HG03432 (cell line): ENCODE measurements at regions not wholly inside any gene's neighbourhood (a gene's known extent, or its start where the extent isn't known, plus 50 kb on each side); places are given as distances from the start of the nearest gene placed in this dataset.
"Not testable (repeated sequence)": the region's sequence is repeated elsewhere in the genome, so short reads cannot be mapped to it uniquely, and the experiment has no call there.

Source experiments
- ATAC-seq: cut with Tn5 transposase; IDR thresholded peaks from one replicate; pipeline ENCODE4 v1.9.1; 2021; ENCODE audit warnings: mild to moderate bottlenecking, moderate library complexity; ENCODE audit not compliant: unreplicated experiment

- peak; percentile 97 for ATAC-seq
Measured at GRCh38 chr1:206256935-206257334, 53.6 kb downstream of the SRGAP2 start.

DNA sequence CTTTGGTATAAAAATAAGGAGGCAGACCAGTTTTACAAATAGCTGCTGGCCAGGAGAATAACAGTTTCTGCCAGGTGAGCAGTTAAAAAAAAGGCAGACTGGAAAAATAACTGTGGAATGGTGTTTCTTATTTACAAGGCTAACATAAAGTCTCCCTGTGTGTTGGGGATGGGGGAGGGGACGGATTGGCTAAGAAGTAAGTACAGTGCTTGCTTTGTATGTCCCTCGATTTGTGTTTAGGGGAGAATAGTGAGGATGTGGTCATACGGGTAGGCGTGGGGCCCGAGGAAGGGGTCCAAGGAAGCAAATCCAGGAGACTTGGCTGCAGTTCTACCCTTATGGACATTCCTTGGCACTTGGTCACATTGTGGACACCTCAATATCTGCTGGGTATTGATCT is 58.1 kb downstream of the SRGAP2 start:
- ATAC-seq, result not testable (repeated sequence)

DNA sequence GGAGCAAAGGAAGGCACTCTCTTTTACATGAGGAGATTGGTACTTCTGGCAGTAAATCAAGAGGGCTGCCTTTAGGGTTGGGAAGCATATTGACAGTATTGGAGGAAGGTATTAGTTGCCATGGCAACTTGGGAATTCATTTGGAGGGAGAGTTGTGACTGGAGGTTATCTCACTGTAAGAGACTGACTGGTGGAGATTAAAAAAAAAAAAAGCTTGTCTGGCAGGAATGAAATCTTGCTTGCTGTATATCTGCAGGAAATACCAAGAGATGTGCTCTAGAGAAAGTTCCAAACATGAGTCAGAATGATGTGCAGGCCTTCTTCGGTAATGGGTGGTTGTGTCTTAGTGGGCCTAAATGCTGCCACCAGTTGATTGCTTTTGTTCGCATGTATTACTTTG is 59.1 kb downstream of the SRGAP2 start:
- not testable (repeated sequence) for ATAC-seq

- not testable (repeated sequence) for ATAC-seq
Measured at GRCh38 chr1:206264916-206265315, 61.6 kb downstream of the SRGAP2 start.

DNA sequence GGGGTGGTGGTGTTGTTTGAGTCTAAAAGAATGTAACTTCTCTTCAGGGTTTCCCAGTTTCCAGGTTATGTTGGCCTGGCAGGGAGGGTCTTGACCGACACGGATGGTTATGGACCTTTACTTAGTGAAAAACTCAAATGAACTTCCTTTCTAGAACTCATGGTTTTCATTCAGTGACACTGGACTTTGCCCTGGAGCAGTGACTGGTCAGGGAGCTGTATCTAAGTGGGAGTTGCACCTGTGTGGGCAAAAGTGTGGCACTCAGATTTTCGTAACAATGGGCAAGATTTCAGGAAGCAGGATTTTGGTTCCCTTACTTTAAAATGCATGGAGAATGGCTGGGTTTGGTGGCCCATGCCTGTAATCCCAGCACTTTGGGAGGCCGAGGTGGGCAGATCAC is 67.8 kb downstream of the SRGAP2 start:
- ATAC-seq, result not testable (repeated sequence)

DNA sequence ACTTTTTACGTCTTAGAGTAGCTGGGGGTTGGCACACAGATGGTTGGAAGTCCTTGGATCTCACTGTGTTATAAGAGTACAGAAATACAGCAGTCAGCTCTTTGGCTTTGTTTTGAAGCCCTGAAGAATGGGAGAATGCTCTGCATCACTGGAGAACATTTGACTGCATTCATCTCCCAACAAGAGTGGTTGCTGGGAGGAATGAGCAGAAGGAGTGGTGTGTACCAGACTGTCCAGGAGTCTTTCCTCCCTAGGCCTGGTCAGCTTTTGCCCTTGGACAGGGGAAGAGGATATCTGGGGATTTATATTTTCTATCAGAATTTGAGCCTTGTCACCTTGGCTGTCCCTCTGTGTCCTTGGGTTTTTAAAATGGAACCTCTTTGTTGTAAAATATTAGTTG is 69.8 kb downstream of the SRGAP2 start:
- not testable (repeated sequence) for ATAC-seq

- not testable (repeated sequence) for ATAC-seq
Measured at GRCh38 chr1:206276143-206276542, 72.8 kb downstream of the SRGAP2 start.

DNA sequence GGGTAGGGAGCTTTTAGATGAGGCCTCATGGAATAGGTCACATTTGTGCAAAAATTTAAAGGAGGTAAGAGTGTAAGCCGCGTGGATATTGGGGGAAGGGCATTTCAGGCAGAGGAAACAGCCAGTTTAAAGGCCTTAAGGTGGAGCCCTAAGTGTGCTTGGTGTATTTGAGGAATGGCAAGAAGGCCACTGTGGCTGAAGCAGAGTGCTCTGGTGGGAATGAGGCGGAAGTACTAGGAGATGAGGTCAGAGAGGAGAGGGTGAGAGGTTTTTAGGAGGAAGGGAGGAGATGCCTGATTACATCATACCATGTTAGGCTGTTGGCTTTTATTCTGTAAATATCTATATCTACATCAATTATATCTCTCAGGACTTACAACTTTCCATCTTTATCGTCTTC is 75.3 kb downstream of the SRGAP2 start:
- ATAC-seq, result not testable (repeated sequence)

GRCh38 chr1:206280683-206281082 is 77.3 kb downstream of the SRGAP2 start:
- not testable (repeated sequence) for ATAC-seq

GRCh38 chr1:206281912-206282654 is 78.7 kb downstream of the SRGAP2 start:
- ATAC-seq, result peak; percentile 73

- ATAC-seq, result not testable (repeated sequence)
Measured at GRCh38 chr1:206285024-206285960, 82.0 kb downstream of the SRGAP2 start.

DNA sequence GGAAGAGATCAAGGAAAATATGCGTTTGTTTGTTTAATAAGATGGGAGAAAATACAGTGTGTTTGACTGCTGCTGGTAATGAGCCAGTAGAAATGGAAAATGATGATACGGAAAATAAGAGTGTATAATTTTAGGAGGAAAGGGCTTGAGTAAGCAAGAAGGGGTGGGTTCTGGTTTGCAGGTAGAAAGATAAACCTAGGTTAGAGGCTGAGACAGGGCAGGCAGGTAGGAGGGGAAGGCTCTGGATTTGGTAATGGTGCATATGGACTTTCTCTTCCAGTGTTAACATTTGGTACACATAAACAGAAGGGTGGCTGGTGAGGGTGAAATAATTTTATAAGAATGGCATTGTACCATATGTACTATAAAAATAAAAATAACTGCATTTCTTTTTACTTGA is 84.4 kb downstream of the SRGAP2 start:
- not testable (repeated sequence) for ATAC-seq

DNA sequence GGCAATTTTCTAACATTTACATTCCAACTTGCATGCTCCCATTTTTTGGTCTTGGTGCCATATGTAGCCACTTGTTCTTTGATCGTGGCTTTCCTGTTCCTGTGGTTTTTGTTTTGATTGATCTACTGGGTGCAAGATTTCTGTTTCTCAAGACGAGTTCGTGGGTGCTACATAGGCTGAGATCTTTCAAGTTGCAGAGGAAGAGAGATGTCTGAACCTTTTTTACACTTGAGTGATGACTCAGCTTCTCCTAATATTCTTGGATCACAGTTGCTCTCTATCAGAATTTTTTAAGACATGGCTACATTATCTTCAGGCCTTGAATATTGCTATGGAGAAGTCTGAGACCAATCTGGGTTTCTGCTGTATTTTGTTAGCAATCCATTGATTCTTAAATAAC is 85.1 kb downstream of the SRGAP2 start:
- not testable (repeated sequence) for ATAC-seq

DNA sequence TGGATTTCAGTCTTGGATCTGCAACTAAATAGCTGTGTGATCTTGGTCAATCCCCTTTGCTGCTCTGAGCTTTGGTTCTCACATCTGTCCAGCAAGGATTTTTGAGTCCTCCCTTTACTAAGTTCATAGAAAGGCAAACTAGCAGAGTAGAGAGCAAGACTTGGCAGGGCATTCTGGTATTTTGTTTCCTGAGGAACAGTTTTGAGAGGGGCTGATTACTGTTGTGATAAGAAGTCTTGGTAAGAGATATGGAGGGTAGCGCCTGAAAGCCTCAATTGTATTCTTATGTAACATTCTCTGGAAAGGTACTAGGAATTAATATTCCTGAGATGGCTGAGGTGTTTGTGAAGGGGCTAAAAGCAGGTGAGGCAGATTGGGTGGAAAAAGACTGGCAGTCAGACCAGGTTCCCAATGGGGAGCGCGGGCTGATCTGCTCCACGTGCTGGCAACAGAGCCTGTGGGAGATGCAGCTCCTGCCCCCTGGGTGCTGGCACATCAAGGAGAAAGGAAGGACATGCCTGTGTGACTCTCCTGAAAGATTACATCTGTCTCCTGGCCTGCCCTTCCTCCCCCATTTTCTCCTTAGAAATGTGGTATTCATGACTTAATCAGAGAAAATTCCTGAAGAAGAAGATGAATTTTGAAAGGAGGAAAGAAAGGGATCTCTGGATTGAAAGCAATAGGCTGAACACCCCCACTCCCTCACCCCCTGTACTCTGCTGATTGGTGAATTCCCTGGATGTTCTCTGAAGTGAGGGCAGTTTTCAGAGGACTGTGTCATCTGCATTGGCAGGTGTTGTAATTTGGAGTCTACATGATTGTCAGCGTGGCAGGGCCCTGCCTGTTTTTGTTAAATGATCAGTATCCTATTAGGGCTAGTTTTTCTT is 94.0 kb downstream of the SRGAP2 start:
- not testable (repeated sequence) for ATAC-seq

GRCh38 chr1:206298032-206298392 is 94.7 kb downstream of the SRGAP2 start:
- ATAC-seq, result not testable (repeated sequence)

DNA sequence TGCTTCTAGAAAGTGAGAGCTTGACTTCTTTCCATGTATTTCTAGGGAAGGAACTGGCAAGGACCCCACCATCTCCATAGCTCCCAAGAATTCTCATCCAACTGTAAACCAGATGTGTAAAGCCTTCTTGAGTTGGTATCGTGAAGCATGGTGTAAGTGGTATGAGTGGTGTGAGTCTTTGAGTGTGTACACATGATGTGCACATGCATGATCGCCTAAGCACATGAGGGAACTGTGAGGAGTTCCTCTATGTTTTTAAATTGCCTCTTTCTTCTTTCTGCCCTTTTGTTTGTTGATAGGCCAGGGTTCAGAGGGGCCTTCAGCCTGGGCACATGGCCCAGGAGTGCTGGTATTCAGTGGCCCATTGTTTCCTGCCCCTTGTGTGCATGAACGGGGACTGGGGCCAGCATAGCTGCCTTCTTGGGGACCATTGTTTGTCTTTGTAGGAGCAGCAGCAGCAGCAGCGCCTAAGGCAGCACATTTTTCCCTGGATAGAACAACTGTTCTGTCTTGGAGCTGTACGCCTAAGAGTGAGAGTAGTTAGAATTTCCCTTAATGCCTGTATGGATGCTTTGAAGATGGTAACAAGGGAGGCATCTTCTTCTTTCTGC is 95.9 kb downstream of the SRGAP2 start:
- not testable (repeated sequence) for ATAC-seq

GRCh38 chr1:206299942-206300341 is 96.6 kb downstream of the SRGAP2 start:
- ATAC-seq, result not testable (repeated sequence)

DNA sequence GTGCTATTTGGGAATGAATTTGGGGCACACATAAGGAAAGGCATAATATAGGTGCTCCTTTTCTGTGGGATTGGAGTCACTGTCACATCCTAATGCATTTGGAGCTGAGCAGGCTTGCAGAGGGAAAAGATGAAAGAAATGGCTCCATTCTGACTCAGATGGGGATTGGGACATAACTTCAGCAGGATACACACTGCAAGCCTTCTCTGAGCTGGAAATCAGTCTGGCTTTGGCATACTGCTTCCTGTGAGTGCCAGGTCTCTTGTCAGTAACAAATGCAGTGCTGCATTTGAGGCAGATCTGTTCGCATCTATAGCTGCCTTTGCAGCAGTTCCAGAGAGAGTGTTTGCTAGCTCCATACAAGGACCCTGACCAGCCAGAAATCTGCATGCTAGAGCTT is 98.7 kb downstream of the SRGAP2 start:
- not testable (repeated sequence) for ATAC-seq

DNA sequence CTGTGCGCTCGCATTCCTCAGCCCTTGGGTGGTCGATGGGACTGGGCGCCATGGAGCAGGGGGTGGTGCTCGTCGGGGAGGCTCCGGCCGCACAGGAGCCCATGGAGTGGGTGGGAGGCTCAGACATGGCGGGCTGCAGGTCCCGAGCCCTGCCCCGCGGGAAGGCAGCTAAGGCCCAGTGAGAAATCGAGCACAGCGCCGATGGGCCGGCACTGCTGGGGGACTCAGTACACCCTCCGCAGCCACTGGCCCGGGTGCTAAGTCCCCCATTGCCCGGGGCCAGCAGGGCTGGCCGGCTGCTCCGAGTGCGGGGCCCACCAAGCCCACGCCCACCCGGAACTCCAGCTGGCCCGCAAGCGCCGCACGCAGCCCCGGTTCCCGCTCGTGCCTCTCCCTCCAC is 104.1 kb downstream of the SRGAP2 start:
- ATAC-seq, result not testable (repeated sequence)

DNA sequence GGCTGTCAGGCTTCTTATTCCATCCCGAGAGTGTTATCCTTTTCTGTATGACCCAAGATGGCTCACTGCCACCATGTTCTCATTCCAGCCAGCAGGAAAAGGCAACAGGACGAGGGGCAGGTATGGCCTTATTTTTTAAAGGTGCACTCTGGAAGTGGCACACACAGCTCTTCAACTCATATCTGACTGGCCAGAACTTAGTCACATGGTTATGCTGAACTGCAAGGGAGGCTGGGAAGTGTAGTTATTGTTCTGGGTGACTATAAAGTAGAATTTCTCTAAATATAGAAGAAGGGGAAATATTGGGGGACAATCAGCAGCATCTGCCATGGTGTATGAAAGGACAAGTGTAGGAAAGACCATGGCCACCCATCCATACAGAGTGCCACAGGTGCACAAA is 107.6 kb downstream of the SRGAP2 start:
- ATAC-seq, result not testable (repeated sequence)
